ENCODE measurements at regions not wholly inside any gene's neighbourhood (a gene's known extent, or its start where the extent isn't known, plus 50 kb on each side); places are given as distances from the start of the nearest gene placed in this dataset.

- H3K36me3 ChIP-seq (ENCODE audit: control insufficient read depth, insufficient read depth, low read length) = no peaks in the 10 kb centered on the region
- no peaks in the 10 kb centered on the region for H3K4me1 ChIP-seq (ENCODE audit: control insufficient read depth, insufficient read depth, low read length)
- H3K9ac ChIP-seq (ENCODE audit: low read length) = no peak overlapping the region
- H3K4me3 ChIP-seq (ENCODE audit: low read length) = no peak overlapping the region
- no peaks in the 10 kb centered on the region for H3K9me3 ChIP-seq (ENCODE audit: control insufficient read depth, low read length)
- H3K27me3 ChIP-seq (ENCODE audit: control insufficient read depth, insufficient read depth, low read length) = peaks cover 41% of the 10 kb centered on the region
These were observed 231.4 kb downstream of the HAUS1 start for GRCh38 chr18:46335534-46336101.

GRCh38 chr18:46336278-46337111, 232.3 kb downstream of the HAUS1 start:
- Histone ChIP-seq H3K36me3 (ENCODE audit: control insufficient read depth, insufficient read depth, low read length) (no peaks in the 10 kb centered on the region), H3K4me1 (ENCODE audit: control insufficient read depth, insufficient read depth, low read length) (no peaks in the 10 kb centered on the region), H3K27me3 (ENCODE audit: control insufficient read depth, insufficient read depth, low read length) (peaks cover 41% of the 10 kb centered on the region), H3K4me3 (ENCODE audit: low read length) (no peak overlapping the region), H3K9ac (ENCODE audit: low read length) (no peak overlapping the region), H3K9me3 (ENCODE audit: control insufficient read depth, low read length) (no peaks in the 10 kb centered on the region)

- no peaks in the 10 kb centered on the region for H3K9me3 ChIP-seq (ENCODE audit: control insufficient read depth, low read length)
- H3K4me3 ChIP-seq (ENCODE audit: low read length) = no peak overlapping the region
- H3K36me3 ChIP-seq (ENCODE audit: control insufficient read depth, insufficient read depth, low read length) = no peaks in the 10 kb centered on the region
- H3K9ac ChIP-seq (ENCODE audit: low read length) = no peak overlapping the region
- no peaks in the 10 kb centered on the region for H3K4me1 ChIP-seq (ENCODE audit: control insufficient read depth, insufficient read depth, low read length)
- peaks cover 41% of the 10 kb centered on the region for H3K27me3 ChIP-seq (ENCODE audit: control insufficient read depth, insufficient read depth, low read length)
These were observed 233.1 kb downstream of the HAUS1 start for GRCh38 chr18:46337271-46337670.

GRCh38 chr18:46338205-46338604, 234.0 kb downstream of the HAUS1 start:
- Histone ChIP-seq H3K4me1 (ENCODE audit: control insufficient read depth, insufficient read depth, low read length) (no peaks in the 10 kb centered on the region), H3K4me3 (ENCODE audit: low read length) (no peak overlapping the region), H3K36me3 (ENCODE audit: control insufficient read depth, insufficient read depth, low read length) (no peaks in the 10 kb centered on the region), H3K9ac (ENCODE audit: low read length) (no peak overlapping the region), H3K27me3 (ENCODE audit: control insufficient read depth, insufficient read depth, low read length) (peaks cover 31% of the 10 kb centered on the region), H3K9me3 (ENCODE audit: control insufficient read depth, low read length) (no peaks in the 10 kb centered on the region)

GRCh38 chr18:46338766-46339165, 234.6 kb downstream of the HAUS1 start:
- Histone ChIP-seq H3K4me1 (ENCODE audit: control insufficient read depth, insufficient read depth, low read length) (no peaks in the 10 kb centered on the region), H3K27me3 (ENCODE audit: control insufficient read depth, insufficient read depth, low read length) (peaks cover 26% of the 10 kb centered on the region)

GRCh38 chr18:46340716-46341115, 236.5 kb downstream of the HAUS1 start:
- Histone ChIP-seq H3K36me3 (ENCODE audit: control insufficient read depth, insufficient read depth, low read length) (no peaks in the 10 kb centered on the region), H3K9me3 (ENCODE audit: control insufficient read depth, low read length) (no peaks in the 10 kb centered on the region), H3K4me1 (ENCODE audit: control insufficient read depth, insufficient read depth, low read length) (no peaks in the 10 kb centered on the region), H3K9ac (ENCODE audit: low read length) (no peak overlapping the region), H3K4me3 (ENCODE audit: low read length) (no peak overlapping the region), H3K27me3 (ENCODE audit: control insufficient read depth, insufficient read depth, low read length) (peaks cover 11% of the 10 kb centered on the region)

More at GRCh38 chr18:46338766-46339165, 234.6 kb downstream of the HAUS1 start:
- Histone ChIP-seq H3K36me3 (ENCODE audit: control insufficient read depth, insufficient read depth, low read length) (no peaks in the 10 kb centered on the region), H3K4me3 (ENCODE audit: low read length) (no peak overlapping the region), H3K9ac (ENCODE audit: low read length) (no peak overlapping the region), H3K9me3 (ENCODE audit: control insufficient read depth, low read length) (no peaks in the 10 kb centered on the region)

- Histone ChIP-seq H3K9ac (ENCODE audit: low read length) (no peak overlapping the region), H3K9me3 (ENCODE audit: control insufficient read depth, low read length) (no peaks in the 10 kb centered on the region), H3K4me1 (ENCODE audit: control insufficient read depth, insufficient read depth, low read length) (no peaks in the 10 kb centered on the region), H3K36me3 (ENCODE audit: control insufficient read depth, insufficient read depth, low read length) (no peaks in the 10 kb centered on the region), H3K27me3 (ENCODE audit: control insufficient read depth, insufficient read depth, low read length) (peaks cover 4% of the 10 kb centered on the region), H3K4me3 (ENCODE audit: low read length) (no peak overlapping the region)
These were observed 237.9 kb downstream of the HAUS1 start for GRCh38 chr18:46341986-46342525.

- peaks cover under 1% of the 10 kb centered on the region for H3K27me3 ChIP-seq (ENCODE audit: control insufficient read depth, insufficient read depth, low read length)
- H3K4me3 ChIP-seq (ENCODE audit: low read length) = no peak overlapping the region
- H3K4me1 ChIP-seq (ENCODE audit: control insufficient read depth, insufficient read depth, low read length) = no peaks in the 10 kb centered on the region
- H3K9ac ChIP-seq (ENCODE audit: low read length) = no peak overlapping the region
- no peaks in the 10 kb centered on the region for H3K9me3 ChIP-seq (ENCODE audit: control insufficient read depth, low read length)
- H3K36me3 ChIP-seq (ENCODE audit: control insufficient read depth, insufficient read depth, low read length) = no peaks in the 10 kb centered on the region
These were observed 239.3 kb downstream of the HAUS1 start for GRCh38 chr18:46343456-46343855.

GRCh38 chr18:46343931-46344372, 239.8 kb downstream of the HAUS1 start:
- H3K27me3 ChIP-seq (ENCODE audit: control insufficient read depth, insufficient read depth, low read length) = no peaks in the 10 kb centered on the region
- no peak overlapping the region for H3K4me3 ChIP-seq (ENCODE audit: low read length)
- no peaks in the 10 kb centered on the region for H3K4me1 ChIP-seq (ENCODE audit: control insufficient read depth, insufficient read depth, low read length)
- H3K9me3 ChIP-seq (ENCODE audit: control insufficient read depth, low read length) = no peaks in the 10 kb centered on the region
- H3K36me3 ChIP-seq (ENCODE audit: control insufficient read depth, insufficient read depth, low read length) = no peaks in the 10 kb centered on the region
- H3K9ac ChIP-seq (ENCODE audit: low read length) = no peak overlapping the region

- no peaks in the 10 kb centered on the region for H3K4me1 ChIP-seq (ENCODE audit: control insufficient read depth, insufficient read depth, low read length)
- no peak overlapping the region for H3K9ac ChIP-seq (ENCODE audit: low read length)
- no peaks in the 10 kb centered on the region for H3K9me3 ChIP-seq (ENCODE audit: control insufficient read depth, low read length)
- H3K36me3 ChIP-seq (ENCODE audit: control insufficient read depth, insufficient read depth, low read length) = no peaks in the 10 kb centered on the region
- H3K4me3 ChIP-seq (ENCODE audit: low read length) = no peak overlapping the region
- no peaks in the 10 kb centered on the region for H3K27me3 ChIP-seq (ENCODE audit: control insufficient read depth, insufficient read depth, low read length)
These were observed 240.4 kb downstream of the HAUS1 start for GRCh38 chr18:46344416-46345180.

- Histone ChIP-seq H3K9ac (ENCODE audit: low read length) (no peak overlapping the region), H3K4me3 (ENCODE audit: low read length) (no peak overlapping the region), H3K27me3 (ENCODE audit: control insufficient read depth, insufficient read depth, low read length) (no peaks in the 10 kb centered on the region), H3K4me1 (ENCODE audit: control insufficient read depth, insufficient read depth, low read length) (no peaks in the 10 kb centered on the region), H3K36me3 (ENCODE audit: control insufficient read depth, insufficient read depth, low read length) (no peaks in the 10 kb centered on the region), H3K9me3 (ENCODE audit: control insufficient read depth, low read length) (no peaks in the 10 kb centered on the region)
These were observed 240.9 kb downstream of the HAUS1 start for GRCh38 chr18:46345181-46345465.

GRCh38 chr18:46346213-46346612, 242.0 kb downstream of the HAUS1 start:
- no peaks in the 10 kb centered on the region for H3K27me3 ChIP-seq (ENCODE audit: control insufficient read depth, insufficient read depth, low read length)
- no peaks in the 10 kb centered on the region for H3K36me3 ChIP-seq (ENCODE audit: control insufficient read depth, insufficient read depth, low read length)
- H3K4me1 ChIP-seq (ENCODE audit: control insufficient read depth, insufficient read depth, low read length) = no peaks in the 10 kb centered on the region
- no peak overlapping the region for H3K4me3 ChIP-seq (ENCODE audit: low read length)
- no peak overlapping the region for H3K9ac ChIP-seq (ENCODE audit: low read length)
- H3K9me3 ChIP-seq (ENCODE audit: control insufficient read depth, low read length) = no peaks in the 10 kb centered on the region
